Endothelial cell of umbilical vein (primary cell): ENCODE measurements at regions not wholly inside any gene's neighbourhood (a gene's known extent, or its start where the extent isn't known, plus 50 kb on each side); places are given as distances from the start of the nearest gene placed in this dataset.

Experiments used
- CTCF ChIP-seq, 2 donors: IDR thresholded peaks; 1 replicate in 1 of 2; 2 replicates in 1 of 2; pipeline ENCODE4 v1.5.1; 2011; ENCODE audit warnings: low read length in 2 of 2, mild to moderate bottlenecking in 2 of 2, moderate library complexity in 2 of 2, control low read depth in 1 of 2, inconsistent platforms in 1 of 2, low read depth in 1 of 2; ENCODE audit not compliant: insufficient read depth in 1 of 2; ENCODE audit errors: extremely low read depth in 1 of 2
- EZH2 ChIP-seq: IDR thresholded peaks from 2 replicates; pipeline ENCODE4 v1.6.1; 2012; ENCODE audit warnings: borderline replicate concordance, low read depth, mild to moderate bottlenecking, moderate library complexity, low read length, inconsistent platforms; ENCODE audit not compliant: severe bottlenecking
- FOS ChIP-seq: IDR thresholded peaks from 2 replicates; pipeline ENCODE4 v1.6.1; 2011; ENCODE audit warnings: mild to moderate bottlenecking, low read length, moderate library complexity, borderline replicate concordance; ENCODE audit not compliant: insufficient read depth
- GATA2 ChIP-seq: IDR thresholded peaks from 2 replicates; pipeline ENCODE4 v1.7.0; 2011; ENCODE audit warnings: low read depth, mild to moderate bottlenecking, moderate library complexity, mixed read lengths, low read length; ENCODE audit not compliant: insufficient read length, insufficient read depth
- MAX ChIP-seq: IDR thresholded peaks from 2 replicates; pipeline ENCODE4 v1.6.1; 2011; ENCODE audit not compliant: insufficient read depth, insufficient read length
- MYC ChIP-seq: IDR thresholded peaks from one replicate; pipeline ENCODE4 v1.6.1; 2011; ENCODE audit warnings: mild to moderate bottlenecking, low read depth, low read length
- POLR2A ChIP-seq: IDR thresholded peaks from 2 replicates; pipeline ENCODE4 v1.6.1; 2012; ENCODE audit warnings: low read depth, mild to moderate bottlenecking, control low read depth, low read length
- POLR2AphosphoS5 ChIP-seq: IDR thresholded peaks from 2 replicates; pipeline ENCODE4 v1.6.1; 2012; ENCODE audit warnings: low read depth, mild to moderate bottlenecking, control low read depth, low read length, moderate library complexity; ENCODE audit not compliant: insufficient read depth

GRCh38 chr3:30289766-30290165, 316.6 kb upstream of the TGFBR2 start:
- no peak for TF ChIP-seq EZH2
- no peak for TF ChIP-seq CTCF (IDR thresholded peaks at IDR 0.05; ENCODE audit: extremely low read depth in 1 of 2, insufficient read depth in 1 of 2, low read depth in 1 of 2, low read length in 2 of 2)
- TF ChIP-seq POLR2A, result no peak
- TF ChIP-seq POLR2AphosphoS5, result no peak
- no peak for TF ChIP-seq MAX
- no peak for TF ChIP-seq MYC
- no peak for TF ChIP-seq FOS
- TF ChIP-seq GATA2, result no peak
